ENCODE measurements at regions not wholly inside any gene's neighbourhood (a gene's known extent, or its start where the extent isn't known, plus 50 kb on each side); places are given as distances from the start of the nearest gene placed in this dataset.

DNA sequence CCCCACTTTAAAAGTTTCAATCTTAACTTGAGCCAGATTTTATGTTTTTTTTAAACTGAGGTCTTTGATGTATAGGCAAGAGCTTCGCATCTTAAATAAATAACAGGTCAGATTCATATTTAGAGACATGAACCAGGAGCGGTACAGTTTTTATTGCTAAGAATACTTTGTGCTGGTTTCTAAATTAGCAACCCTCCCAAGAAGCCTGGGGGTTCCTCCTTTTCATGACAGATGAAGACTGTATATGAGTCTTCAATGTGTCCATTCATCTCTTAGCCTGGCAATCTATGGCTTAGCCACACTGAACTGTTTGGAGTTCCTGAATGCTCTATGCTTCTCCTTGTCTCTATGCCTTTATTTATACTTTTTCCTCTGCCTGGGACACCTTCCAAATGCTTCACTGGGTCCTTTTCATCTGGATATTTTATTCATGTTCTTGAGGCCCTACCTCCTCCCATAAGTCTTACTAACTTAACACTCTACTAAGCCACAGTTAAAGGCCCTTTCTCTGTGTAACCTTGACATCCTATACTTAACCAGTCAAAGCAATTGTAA, 338.6 kb downstream of the INSC start:
- DNase-seq (ENCODE audit: low spot score): no peak
- TF ChIP-seq, protein P1, sequence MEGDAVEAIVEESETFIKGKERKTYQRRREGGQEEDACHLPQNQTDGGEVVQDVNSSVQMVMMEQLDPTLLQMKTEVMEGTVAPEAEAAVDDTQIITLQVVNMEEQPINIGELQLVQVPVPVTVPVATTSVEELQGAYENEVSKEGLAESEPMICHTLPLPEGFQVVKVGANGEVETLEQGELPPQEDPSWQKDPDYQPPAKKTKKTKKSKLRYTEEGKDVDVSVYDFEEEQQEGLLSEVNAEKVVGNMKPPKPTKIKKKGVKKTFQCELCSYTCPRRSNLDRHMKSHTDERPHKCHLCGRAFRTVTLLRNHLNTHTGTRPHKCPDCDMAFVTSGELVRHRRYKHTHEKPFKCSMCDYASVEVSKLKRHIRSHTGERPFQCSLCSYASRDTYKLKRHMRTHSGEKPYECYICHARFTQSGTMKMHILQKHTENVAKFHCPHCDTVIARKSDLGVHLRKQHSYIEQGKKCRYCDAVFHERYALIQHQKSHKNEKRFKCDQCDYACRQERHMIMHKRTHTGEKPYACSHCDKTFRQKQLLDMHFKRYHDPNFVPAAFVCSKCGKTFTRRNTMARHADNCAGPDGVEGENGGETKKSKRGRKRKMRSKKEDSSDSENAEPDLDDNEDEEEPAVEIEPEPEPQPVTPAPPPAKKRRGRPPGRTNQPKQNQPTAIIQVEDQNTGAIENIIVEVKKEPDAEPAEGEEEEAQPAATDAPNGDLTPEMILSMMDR (IDR thresholded peaks at IDR 0.05; ENCODE audit: extremely low read depth, missing control alignments): no peak

DNA sequence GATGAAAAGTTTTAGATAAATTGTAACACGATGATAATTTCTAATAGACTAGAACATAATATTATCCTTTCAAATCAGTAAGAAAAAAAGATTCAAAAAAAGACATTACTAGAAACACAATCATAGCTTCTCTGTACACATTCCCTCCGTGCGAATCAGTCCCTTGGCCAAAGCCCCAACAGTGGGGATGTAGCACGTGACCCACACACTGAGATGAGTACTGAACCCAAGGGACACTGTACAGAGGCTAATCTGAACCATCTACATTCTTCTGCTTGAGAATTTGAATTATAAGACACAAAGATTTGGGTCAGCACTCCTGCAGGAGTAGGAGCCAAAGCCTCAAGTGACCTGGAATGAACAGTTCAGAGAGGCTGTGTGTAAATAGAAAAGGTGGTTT, 353.7 kb downstream of the INSC start:
- TF ChIP-seq, protein P1 (IDR thresholded peaks at IDR 0.05; ENCODE audit: extremely low read depth, missing control alignments): no peak

DNA sequence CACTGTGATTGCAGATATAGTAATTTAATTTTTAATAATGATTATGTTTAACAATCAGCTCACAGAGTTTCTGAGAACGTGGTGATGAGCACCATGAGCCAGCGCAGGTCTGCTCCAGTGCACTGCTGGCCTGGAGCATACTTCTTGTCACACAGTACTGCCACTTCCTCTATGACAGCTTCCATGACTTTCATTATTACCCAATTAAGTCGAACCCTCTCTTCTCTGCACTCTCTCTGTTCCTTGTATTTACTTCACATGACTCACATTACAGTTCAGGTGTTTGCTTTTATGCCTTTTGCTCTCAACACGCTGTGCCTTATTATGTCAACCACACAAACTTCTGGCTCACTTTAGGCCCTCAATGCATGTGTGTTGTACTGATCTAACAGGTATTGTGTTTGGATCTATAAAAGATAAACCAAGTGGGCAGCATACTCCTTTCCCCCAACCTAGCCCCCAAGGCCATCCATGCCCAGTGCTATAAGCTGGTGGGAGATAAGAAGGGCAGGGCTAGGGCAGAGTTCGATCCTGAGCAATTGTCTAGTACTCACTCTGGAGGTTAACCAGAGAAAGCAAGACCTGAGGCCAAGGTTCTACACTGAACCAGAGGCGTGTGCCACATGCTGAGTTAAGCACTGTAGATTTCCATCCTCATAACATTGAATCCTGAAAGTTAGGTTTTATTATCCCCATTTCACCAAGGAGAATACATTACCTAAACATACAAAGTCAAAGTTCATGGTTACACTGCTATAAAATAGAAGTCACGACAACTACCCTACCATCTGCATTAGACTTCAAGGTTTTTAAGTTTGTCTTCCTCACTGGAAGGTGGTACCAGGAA, 356.5 kb downstream of the INSC start:
- DNase-seq (ENCODE audit: low spot score): no peak

More for the DNA sequence above, 353.7 kb downstream of the INSC start:
- no peak for DNase-seq (ENCODE audit: low spot score)

DNA sequence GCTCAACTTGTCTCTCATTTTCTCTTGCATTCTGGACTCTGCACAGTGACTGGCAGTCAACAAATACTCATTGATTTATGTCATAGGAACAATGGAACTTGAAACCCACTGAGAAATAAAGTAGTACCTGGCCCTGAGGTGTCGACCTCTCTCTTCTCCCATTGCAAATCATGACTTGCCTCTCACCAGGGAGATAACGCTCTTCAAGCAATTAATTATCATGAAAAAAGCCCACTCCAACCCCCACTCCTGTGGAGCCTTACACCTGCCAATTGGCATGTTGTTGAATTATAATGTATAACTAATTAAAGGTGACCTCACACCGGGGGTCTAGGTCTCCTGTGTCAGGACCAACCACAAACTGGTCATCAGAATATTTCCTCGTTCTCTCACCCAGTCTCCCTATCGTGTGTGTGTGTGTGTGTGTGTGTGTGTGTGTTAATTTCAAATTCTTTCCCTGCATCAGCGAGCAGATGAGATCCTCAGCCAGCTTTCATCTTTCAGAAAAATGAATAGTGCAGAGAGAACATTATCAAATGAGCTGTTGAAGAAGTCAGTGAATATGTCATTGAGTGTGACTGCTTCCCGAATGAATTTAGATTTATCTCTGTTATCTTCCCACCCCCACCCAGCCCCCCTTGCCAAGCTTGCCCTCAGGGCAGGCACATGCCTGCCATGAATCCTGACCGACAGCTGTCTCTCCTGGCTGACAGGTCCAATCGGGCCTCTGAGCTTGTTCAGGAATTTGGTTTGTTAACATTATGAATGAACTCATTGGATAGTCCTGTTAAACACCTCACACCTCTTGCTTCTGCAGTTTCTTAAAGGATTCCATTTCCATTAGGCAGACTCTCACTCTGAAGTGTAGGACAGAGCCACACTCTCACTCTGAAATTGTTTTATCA, 357.4 kb downstream of the INSC start:
- DNase-seq (ENCODE audit: low spot score): no peak
- TF ChIP-seq, protein P1 (IDR thresholded peaks at IDR 0.05; ENCODE audit: extremely low read depth, missing control alignments): no peak

More for the DNA sequence above, 356.5 kb downstream of the INSC start:
- TF ChIP-seq, protein P1 (IDR thresholded peaks at IDR 0.05; ENCODE audit: extremely low read depth, missing control alignments): no peak

DNA sequence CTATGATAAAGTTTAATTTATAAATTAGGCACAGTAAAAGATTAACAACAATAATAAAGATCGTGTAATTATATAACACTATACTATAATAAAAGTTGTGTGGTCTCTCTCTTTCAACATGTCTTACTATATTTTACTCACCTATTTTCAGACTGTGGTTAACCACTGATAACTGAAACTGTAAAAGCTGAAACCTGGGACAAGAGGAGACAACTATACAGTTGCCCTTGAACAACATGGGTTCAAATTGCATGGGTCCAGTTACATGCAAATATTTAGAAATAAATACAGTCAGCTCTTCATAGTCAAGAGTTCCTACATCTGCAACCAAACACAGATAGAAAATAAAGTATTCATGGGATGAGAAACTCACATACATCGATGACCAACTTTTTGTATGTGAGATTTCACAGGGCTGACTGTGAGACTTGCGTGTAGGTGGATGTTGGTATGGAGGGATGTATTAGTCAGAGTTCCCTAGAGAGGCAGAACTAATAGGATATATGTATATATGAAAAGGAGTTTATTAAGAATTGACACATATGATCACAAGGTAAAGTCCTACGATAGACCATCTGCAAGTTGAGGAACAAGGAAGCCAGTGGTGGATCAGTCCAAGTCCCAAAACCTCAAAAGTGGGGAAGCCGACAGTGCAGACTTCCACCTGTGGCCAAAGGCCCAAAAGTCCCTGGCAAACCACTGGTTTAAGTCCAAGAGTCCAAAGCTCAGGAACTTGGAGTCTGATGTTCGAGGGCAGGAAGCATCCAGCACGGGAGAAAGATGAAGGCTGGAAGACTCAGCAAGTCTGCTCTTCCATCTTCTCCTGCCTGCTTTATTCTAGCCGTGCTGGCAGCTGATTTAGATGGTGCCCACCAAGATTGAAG, 359.5 kb downstream of the INSC start:
- TF ChIP-seq, protein P1 (IDR thresholded peaks at IDR 0.05; ENCODE audit: extremely low read depth, missing control alignments): no peak
- no peak for DNase-seq (ENCODE audit: low spot score)

DNA sequence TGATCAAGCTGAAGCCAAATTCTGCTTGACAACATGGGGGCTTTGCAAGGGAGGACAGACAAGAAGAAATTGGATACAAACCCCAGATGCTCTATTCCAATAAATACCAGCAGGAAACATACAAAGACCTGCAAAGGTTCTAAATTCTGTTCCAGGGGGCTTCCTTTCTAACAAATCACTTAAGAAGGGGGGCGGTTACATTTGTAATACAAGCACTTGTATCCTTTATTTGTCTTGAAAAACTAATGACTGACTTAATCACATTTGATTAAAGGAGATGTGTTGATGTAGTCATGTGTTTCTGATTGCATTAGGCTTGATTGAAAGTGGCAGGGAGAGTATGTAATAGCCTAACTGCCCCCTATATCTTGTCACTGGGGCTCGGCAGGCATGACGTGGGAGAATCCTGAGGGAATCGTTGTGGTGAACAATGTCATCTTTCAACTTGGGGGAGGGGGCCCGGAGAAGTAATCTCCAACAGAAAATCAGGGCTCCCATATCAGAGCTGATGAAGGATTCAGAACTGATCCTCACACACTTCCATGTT, 361.7 kb downstream of the INSC start:
- TF ChIP-seq, protein P1 (IDR thresholded peaks at IDR 0.05; ENCODE audit: extremely low read depth, missing control alignments): no peak

More for the DNA sequence above, 361.7 kb downstream of the INSC start:
- no peak for DNase-seq (ENCODE audit: low spot score)

All from GM20000 (cell line).